GM19467 (cell line): ENCODE measurements at regions not wholly inside any gene's neighbourhood (a gene's known extent, or its start where the extent isn't known, plus 50 kb on each side); places are given as distances from the start of the nearest gene placed in this dataset.
"Not testable (repeated sequence)": the region's sequence is repeated elsewhere in the genome, so short reads cannot be mapped to it uniquely, and the experiment has no call there.

Experiments
- ATAC-seq: cut with Tn5 transposase; IDR thresholded peaks from one replicate; pipeline ENCODE4 v1.9.1; 2021; ENCODE audit warnings: mild to moderate bottlenecking, moderate library complexity; ENCODE audit not compliant: unreplicated experiment

- ATAC-seq, result no peak
These were observed 76.0 kb downstream of the CHD9NB start for GRCh38 chr16:52976539-52977167.

- no peak for ATAC-seq
These were observed 85.0 kb downstream of the CHD9NB start for GRCh38 chr16:52967744-52968143.

- no peak for ATAC-seq
These were observed 88.4 kb downstream of the CHD9NB start for GRCh38 chr16:52964290-52964689.

GRCh38 chr16:52963855-52964242 lies 88.8 kb downstream of the CHD9NB start:
- ATAC-seq, result no peak

- ATAC-seq, result no peak
These were observed 89.4 kb downstream of the CHD9NB start for GRCh38 chr16:52963212-52963854.

GRCh38 chr16:52958951-52959350 lies 93.7 kb downstream of the CHD9NB start:
- no peak for ATAC-seq

- no peak for ATAC-seq
These were observed 95.5 kb downstream of the CHD9NB start for GRCh38 chr16:52957199-52957598.

- ATAC-seq, result no peak
These were observed 96.7 kb downstream of the CHD9NB start for GRCh38 chr16:52956044-52956443.

- ATAC-seq, result no peak
These were observed 99.5 kb downstream of the CHD9NB start for GRCh38 chr16:52953215-52953614.

GRCh38 chr16:52948946-52949345 lies 103.8 kb downstream of the CHD9NB start:
- ATAC-seq, result no peak

GRCh38 chr16:52932321-52932720 lies 120.4 kb downstream of the CHD9NB start:
- ATAC-seq, result no peak

- ATAC-seq, result no peak
These were observed 123.0 kb downstream of the CHD9NB start for GRCh38 chr16:52929478-52930400.

- ATAC-seq, result no peak
These were observed 123.7 kb downstream of the CHD9NB start for GRCh38 chr16:52928955-52929354.

GRCh38 chr16:52925143-52925542 lies 127.6 kb downstream of the CHD9NB start:
- ATAC-seq, result no peak

- ATAC-seq, result no peak
These were observed 128.5 kb downstream of the CHD9NB start for GRCh38 chr16:52924162-52924561.

GRCh38 chr16:52921104-52921503 lies 131.6 kb downstream of the CHD9NB start:
- ATAC-seq, result no peak

- no peak for ATAC-seq
These were observed 132.4 kb downstream of the CHD9NB start for GRCh38 chr16:52920331-52920730.

- no peak for ATAC-seq
These were observed 138.3 kb downstream of the CHD9NB start for GRCh38 chr16:52914428-52914827.

GRCh38 chr16:52912565-52913173 lies 140.0 kb downstream of the CHD9NB start:
- ATAC-seq, result peak; percentile 57

GRCh38 chr16:52908057-52908456 lies 144.6 kb downstream of the CHD9NB start:
- ATAC-seq, result not testable (repeated sequence)

- ATAC-seq, result no peak
These were observed 146.4 kb downstream of the CHD9NB start for GRCh38 chr16:52906281-52906680.
